ENCODE measurements at regions not wholly inside any gene's neighbourhood (a gene's known extent, or its start where the extent isn't known, plus 50 kb on each side); places are given as distances from the start of the nearest gene placed in this dataset.

DNA sequence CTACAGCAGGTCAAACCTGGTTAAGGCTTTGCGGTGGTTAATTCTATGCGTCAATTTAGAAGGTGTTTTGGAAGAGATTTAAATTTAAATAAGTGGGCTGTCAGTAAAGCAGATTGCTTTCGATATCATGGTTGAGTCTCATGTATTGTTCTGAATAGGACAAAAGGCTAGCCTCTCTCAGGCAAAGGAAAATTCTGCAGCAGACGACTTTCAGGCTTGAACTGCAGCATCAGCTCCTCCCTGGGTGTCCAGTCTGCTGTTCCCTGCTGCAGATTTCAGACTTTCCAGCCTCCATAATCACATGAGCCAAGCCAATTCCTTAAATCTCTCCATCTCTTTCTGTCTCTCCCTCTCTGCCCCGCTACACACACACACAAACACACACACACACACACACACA lies 143.2 kb downstream of the TUSC7 start:
- TF ChIP-seq EZH2 (IDR thresholded peaks at IDR 0.05; ENCODE audit: low read depth, unreplicated experiment) (no peak), POLR2AphosphoS5 (IDR thresholded peaks at IDR 0.05; ENCODE audit: low read depth) (no peak), CREB1 (CRISPR knock-in tag; IDR thresholded peaks at IDR 0.05; ENCODE audit: low read depth) (no peak), EZH2phosphoT487 (IDR thresholded peaks at IDR 0.05; ENCODE audit: unreplicated experiment) (no peak)
- TF ChIP-seq, protein P1, sequence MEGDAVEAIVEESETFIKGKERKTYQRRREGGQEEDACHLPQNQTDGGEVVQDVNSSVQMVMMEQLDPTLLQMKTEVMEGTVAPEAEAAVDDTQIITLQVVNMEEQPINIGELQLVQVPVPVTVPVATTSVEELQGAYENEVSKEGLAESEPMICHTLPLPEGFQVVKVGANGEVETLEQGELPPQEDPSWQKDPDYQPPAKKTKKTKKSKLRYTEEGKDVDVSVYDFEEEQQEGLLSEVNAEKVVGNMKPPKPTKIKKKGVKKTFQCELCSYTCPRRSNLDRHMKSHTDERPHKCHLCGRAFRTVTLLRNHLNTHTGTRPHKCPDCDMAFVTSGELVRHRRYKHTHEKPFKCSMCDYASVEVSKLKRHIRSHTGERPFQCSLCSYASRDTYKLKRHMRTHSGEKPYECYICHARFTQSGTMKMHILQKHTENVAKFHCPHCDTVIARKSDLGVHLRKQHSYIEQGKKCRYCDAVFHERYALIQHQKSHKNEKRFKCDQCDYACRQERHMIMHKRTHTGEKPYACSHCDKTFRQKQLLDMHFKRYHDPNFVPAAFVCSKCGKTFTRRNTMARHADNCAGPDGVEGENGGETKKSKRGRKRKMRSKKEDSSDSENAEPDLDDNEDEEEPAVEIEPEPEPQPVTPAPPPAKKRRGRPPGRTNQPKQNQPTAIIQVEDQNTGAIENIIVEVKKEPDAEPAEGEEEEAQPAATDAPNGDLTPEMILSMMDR (conservative IDR thresholded peaks at IDR 0.05; ENCODE audit: low read depth in 2 of 2) = no peak

All from GM23338 (cell line).